GM19239 (cell line): ENCODE measurements at regions not wholly inside any gene's neighbourhood (a gene's known extent, or its start where the extent isn't known, plus 50 kb on each side); places are given as distances from the start of the nearest gene placed in this dataset.
"Not testable (repeated sequence)": the region's sequence is repeated elsewhere in the genome, so short reads cannot be mapped to it uniquely, and the experiment has no call there.

ENCODE experiments used
- DNase-seq: peaks from one replicate; pipeline ENCODE4 v3.0.0; 2011; ENCODE audit warnings: low spot score; ENCODE audit not compliant: insufficient read length
- FAIRE-seq: peaks from 2 replicates; lab custom pipeline; 2011; peaks lifted over from hg19 to GRCh38; lab: Jason Lieb, UNC

DNA sequence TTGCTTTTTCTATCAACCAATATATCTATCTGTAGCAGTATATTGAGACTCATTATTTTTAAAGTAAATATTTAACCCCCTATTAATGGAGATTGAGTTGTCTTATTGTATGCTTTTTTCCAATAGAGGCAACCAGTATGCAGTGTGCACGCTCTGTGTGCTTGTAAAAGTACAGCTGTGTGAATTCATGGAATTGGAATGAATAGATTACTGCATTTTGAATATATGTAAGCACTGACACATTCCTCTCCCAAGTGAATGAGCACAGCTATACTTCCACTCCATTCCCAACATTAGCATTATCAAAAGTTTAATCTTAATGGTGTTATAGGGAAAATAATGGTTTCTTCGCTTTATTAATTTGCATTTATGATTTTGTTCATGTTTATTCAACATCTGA, 81.6 kb upstream of the HSFY2 start:
- not testable (repeated sequence) for DNase-seq, FAIRE-seq

DNA sequence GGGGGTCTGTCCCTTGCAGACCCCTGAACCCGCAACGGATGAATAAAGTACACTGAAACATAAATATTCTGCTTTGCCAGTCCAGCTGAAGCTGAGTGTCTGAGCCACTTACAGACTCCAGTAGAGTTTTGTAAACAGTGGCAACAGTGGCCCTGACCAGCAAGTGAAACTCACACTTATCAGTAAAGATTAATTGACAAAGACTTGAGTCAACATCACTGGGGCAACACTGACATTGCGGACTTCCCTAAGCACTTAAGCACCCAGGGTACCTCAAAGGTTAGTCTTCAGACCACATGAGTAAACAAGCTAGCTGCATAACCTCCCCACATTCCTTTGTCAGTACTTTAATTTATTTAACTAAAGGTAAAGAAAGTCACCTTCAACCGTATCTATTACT, 79.8 kb upstream of the HSFY2 start:
- not testable (repeated sequence) for DNase-seq, FAIRE-seq

DNA sequence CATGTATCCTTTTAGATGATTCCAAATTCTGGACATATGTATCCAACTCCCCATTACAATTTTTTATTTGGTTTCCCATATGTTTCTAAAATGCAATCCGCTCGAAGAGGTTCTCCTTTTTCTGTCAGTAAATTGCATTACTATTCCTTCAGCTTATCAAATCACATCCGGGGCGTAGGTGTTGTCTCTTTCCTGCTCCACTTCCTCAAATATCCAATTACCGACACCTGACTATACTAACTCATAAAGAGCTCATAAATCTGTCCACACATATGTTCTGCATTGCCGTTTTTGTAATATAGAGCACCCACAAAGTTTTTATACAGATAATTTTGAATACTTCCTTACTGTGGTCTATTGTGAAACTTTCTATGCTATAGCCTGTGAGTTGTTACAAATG, 63.1 kb upstream of the HSFY2 start:
- FAIRE-seq, DNase-seq: not testable (repeated sequence)
